ENCODE measurements at regions not wholly inside any gene's neighbourhood (a gene's known extent, or its start where the extent isn't known, plus 50 kb on each side); places are given as distances from the start of the nearest gene placed in this dataset.
"Not testable (repeated sequence)": the region's sequence is repeated elsewhere in the genome, so short reads cannot be mapped to it uniquely, and the experiment has no call there.

DNA sequence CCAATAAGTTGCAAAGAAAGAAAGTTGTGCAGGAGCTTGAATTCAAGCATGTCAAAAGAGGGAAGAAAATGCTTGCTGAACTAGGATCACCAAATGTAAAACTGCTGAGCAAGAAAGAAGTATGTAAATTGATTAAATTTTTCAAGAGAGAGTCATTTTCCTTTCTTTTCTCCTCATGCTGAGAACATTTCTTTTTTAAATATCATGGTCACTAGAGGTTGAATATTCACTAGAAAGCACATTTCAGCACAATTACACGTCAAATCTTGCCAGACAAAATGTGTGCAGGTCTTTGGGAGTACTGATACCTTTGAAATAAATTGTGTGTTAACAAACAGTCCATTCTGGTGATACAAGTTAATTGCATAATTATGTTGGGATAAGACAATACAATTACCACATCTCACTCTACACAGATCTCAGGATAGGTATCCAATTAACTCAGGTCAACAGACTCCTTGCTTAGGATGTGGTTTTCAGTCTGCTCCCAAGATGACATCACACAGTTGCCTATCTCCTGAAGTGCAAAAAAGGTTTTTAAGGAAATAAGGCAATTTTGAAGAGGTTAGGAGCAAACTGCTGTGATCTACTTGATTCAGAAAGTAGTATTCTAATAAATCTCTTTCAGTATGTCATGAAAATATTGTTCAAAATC, 862.2 kb downstream of the RPS29 start:
- no peak for DNase-seq (ENCODE audit: low read depth)

DNA sequence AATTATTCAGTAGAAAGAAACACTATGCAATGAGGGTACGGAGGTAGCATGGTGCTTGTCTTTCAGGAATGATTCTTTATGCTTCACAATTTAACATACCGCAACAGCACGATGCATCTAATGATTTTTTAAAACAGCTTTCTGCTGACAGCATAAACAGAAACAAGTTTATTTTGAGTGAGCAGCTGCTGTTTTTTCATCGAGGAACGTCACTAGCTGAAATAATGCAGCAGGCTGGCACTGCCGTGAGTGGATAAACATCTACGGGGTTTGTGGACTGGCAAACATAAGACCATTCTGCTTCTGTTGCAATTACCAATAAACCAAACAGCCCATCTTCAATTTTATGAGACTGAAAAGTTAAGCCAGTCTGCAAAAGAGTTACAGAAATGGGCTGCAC, 871.8 kb downstream of the RPS29 start:
- DNase-seq (ENCODE audit: low read depth), result no peak

GRCh38 chr14:48710133-48710532, 876.0 kb downstream of the RPS29 start:
- DNase-seq (ENCODE audit: low read depth), result no peak

DNA sequence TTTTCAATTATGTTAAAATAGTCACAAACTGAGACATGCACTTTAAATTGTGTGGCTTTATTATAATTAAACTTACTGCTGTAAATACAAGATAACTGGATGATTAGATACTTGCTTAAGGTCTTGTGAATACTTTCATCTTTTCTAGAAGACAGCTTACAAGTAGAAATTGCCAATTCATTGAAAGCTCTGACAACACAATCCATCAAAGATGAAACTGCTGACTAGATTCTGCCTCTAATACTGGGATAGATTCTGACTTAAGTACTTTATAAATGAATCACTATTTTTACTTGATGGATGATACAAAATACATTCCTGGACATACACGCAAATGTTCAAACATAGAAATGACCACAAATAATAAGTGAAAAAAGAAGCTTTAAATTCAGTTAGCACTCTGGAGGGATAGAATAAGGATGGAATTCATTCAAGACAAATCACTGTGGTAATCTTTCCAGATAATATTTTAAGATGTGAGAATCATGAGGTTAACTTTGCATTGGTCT, 876.8 kb downstream of the RPS29 start:
- DNase-seq (ENCODE audit: low read depth), result no peak

- no peak for DNase-seq (ENCODE audit: low read depth)
These were observed 881.5 kb downstream of the RPS29 start for GRCh38 chr14:48704639-48705038.

- no peak for DNase-seq (ENCODE audit: low read depth)
These were observed 882.3 kb downstream of the RPS29 start for GRCh38 chr14:48703728-48704467.

- DNase-seq (ENCODE audit: low read depth), result not testable (repeated sequence)
These were observed 888.8 kb downstream of the RPS29 start for GRCh38 chr14:48697362-48697761.

DNA sequence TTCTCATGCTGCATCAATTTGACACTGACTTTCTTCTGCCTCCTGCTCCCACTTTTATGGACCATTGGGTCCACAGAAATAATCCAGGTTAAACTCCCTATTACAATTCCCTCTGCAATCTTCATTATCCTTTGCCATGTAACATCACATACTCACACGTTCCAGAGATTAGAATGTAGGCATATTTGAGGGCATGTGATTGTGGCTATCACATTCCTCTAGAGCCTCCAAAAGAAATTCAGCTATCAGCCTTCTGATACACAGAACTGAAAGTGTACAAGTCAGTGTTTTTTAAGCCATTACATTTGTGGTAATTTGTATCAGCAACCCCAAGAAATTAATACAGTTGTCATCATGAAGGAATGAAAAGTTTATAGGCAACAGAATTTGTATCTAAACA, 892.4 kb downstream of the RPS29 start:
- no peak for DNase-seq (ENCODE audit: low read depth)

GRCh38 chr14:48690349-48690748, 895.8 kb downstream of the RPS29 start:
- DNase-seq (ENCODE audit: low read depth), result no peak

DNA sequence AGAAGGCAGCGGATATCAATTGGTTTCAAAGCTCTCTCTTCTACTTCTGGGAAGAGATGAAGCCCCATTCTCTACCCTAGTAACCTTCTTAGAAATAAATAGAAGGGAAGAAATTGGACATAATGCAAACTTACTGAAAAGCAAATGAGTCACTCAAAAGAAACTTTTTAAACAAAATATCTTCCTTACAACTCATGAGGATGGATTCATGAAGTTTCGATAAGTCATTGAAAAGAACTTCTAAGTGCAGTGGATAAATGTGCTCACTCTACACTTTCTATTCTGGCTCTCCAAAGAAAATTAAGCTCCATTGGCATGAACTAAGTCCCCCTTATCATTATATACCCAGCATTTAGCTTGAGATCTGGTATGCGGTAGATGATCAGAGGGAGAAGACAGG, 899.5 kb downstream of the RPS29 start:
- no peak for DNase-seq (ENCODE audit: low read depth)

DNA sequence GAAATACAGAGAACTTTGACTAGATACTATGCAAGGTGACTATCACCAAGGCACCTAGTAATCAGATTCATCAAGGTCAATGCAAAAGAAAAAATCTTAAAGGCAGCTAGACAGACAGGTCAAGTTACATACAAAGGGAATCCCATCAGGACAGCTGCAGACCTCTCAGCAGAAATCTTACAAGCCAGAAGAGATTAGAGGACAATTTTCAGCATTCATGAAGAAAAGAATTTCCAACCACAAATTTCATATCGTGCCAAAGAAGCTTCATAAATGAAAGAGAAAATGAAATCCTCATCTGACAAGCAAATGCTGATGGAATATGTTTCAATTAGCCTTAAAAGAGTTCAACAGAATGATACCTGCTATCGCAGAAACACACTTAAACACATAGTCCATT, 913.7 kb downstream of the RPS29 start:
- DNase-seq (ENCODE audit: low read depth), result no peak

DNA sequence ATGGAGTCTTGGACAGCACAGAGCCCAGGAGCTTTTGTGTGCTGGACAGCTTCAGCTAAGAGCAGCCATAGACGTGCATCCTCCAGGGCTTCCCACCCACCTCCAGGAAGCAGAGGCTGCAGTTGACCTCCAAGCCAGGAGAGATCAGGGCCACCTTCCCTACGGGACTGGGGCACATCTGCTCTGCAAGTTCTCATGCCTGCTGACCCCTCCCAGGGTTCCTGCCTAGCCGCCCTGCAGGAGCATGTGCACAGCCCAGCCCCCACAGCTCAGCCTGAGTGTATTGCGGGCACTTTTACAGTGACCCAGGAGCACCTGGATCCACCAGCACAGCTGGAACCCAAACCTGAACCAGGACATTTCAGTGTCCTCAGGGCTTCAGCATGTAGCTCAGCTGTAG, 915.2 kb downstream of the RPS29 start:
- no peak for DNase-seq (ENCODE audit: low read depth)

- peak; percentile 64 for DNase-seq (ENCODE audit: low read depth)
These were observed 920.9 kb downstream of the RPS29 start for GRCh38 chr14:48665077-48665784.

GRCh38 chr14:48643241-48643640, 942.9 kb downstream of the RPS29 start:
- DNase-seq (ENCODE audit: low read depth), result no peak

DNA sequence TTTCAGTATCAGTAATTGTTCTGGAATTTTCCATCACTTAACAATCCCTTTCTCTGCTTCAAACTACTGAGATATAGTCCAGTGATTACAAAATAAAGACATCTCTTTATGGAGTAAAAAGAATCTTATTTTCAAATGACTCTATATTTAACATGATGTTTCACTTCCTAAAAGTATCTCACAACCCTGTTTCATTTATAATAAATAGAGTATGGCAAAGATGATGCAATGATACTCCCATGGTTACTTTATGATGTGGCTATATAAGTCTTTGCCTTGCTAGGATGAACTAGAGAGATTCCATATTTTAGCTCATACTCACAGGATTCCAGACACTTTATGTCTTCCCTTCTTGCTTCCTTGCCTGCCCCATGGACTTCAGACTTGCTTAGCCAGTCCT, 953.5 kb upstream of the MDGA2 start:
- DNase-seq (ENCODE audit: low read depth), result no peak

GRCh38 chr14:48622980-48623379, 947.6 kb upstream of the MDGA2 start:
- DNase-seq (ENCODE audit: low read depth), result no peak

GRCh38 chr14:48618057-48618456, 942.7 kb upstream of the MDGA2 start:
- no peak for DNase-seq (ENCODE audit: low read depth)

DNA sequence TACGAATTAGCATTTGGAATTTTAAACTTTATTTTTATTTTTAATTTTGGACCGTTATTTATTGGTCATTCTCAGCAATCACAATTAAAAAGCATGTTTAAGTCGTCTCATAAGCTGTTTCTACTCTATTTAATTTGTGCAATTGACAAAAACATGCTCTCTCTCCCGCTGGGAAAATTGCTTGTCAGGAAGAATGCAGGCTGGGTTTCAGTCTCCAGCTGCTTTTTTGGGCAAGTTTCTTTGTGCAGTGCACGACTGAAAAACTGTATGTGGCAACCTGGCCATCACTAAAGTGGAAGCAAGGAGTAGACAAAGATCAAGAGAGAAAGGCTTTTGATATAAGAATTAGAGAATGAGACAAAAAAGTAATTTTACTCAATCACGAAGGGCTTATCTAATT, 941.5 kb upstream of the MDGA2 start:
- DNase-seq (ENCODE audit: low read depth), result no peak

DNA sequence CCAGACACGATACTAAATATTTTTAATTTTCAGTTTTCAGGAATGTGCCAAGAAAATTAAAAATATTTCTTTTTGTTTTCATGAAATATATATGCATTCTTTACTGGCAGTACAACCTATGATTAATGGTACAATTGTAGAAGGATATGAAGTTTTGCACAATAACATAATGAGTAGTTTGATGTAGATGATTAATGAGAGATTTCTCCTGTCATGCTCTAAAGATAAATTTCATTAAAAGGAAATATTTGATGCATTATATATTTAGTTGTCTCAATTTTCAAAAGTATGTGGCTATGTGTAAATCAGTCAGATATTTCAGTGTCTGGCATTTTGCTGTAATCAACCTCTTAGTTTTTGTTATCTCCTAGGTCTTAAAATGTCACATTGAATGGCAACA, 940.2 kb upstream of the MDGA2 start:
- DNase-seq (ENCODE audit: low read depth), result no peak

GRCh38 chr14:48614003-48614402, 938.6 kb upstream of the MDGA2 start:
- no peak for DNase-seq (ENCODE audit: low read depth)

DNA sequence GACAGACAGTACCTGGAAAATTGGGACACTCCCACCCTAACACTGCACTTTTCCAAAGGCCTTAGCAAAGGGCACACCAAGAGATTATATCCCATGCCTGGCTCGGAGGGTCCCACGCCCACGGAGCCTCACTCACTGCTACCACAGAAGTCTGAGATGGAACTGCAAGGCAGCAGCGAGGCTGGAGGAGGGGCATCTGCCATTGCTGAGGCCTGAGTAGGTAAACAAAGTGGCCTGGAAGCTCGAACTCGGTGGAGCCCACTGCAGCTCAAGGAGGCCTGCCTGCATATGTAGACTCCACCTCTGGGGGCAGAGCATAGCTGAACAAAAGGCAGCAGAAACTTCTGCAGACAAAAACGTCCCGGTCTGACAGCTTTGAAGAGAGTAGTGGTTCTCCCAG, 931.6 kb upstream of the MDGA2 start:
- not testable (repeated sequence) for DNase-seq (ENCODE audit: low read depth)

- DNase-seq (ENCODE audit: low read depth), result no peak
These were observed 923.1 kb upstream of the MDGA2 start for GRCh38 chr14:48598458-48598857.

- no peak for DNase-seq (ENCODE audit: low read depth)
These were observed 910.7 kb upstream of the MDGA2 start for GRCh38 chr14:48586099-48586498.

Measured in HS-5 (cell line).